ENCODE measurements at regions not wholly inside any gene's neighbourhood (a gene's known extent, or its start where the extent isn't known, plus 50 kb on each side); places are given as distances from the start of the nearest gene placed in this dataset.

DNA sequence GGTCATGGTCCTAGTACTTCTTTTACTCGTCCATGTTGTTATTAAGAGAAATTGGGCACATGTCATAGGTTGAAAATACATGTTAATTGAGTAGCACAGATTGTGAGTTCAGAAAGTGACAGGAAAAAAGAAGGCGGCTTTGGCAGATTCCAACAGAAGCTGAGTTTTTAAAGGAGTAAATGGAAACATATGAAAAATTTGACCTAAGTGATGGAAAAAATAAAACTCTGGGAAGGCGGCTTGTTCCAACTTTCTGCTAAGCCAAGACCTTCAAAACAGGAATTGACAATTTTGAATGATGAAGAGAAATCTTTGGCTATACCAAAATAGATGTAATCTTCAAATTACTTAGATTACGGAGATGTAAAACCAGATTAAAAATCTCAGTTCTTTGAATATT lies 868.0 kb downstream of the EPHA4 start:
- Mint-ChIP-seq H3K4me1 (ENCODE audit: unreplicated experiment) (no peaks in the 10 kb centered on the region), H3K27me3 (no peaks in the 10 kb centered on the region), H3K4me3 (no peak overlapping the region), H3K27ac (no peak overlapping the region), H3K36me3 (no peaks in the 10 kb centered on the region), H3K9me3 (peaks cover 8% of the 10 kb centered on the region)
- TF ChIP-seq, protein P1, sequence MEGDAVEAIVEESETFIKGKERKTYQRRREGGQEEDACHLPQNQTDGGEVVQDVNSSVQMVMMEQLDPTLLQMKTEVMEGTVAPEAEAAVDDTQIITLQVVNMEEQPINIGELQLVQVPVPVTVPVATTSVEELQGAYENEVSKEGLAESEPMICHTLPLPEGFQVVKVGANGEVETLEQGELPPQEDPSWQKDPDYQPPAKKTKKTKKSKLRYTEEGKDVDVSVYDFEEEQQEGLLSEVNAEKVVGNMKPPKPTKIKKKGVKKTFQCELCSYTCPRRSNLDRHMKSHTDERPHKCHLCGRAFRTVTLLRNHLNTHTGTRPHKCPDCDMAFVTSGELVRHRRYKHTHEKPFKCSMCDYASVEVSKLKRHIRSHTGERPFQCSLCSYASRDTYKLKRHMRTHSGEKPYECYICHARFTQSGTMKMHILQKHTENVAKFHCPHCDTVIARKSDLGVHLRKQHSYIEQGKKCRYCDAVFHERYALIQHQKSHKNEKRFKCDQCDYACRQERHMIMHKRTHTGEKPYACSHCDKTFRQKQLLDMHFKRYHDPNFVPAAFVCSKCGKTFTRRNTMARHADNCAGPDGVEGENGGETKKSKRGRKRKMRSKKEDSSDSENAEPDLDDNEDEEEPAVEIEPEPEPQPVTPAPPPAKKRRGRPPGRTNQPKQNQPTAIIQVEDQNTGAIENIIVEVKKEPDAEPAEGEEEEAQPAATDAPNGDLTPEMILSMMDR (conservative IDR thresholded peaks at IDR 0.05), result no peak
- no peak for DNase-seq (ENCODE audit: extremely low spot score, unreplicated experiment)

DNA sequence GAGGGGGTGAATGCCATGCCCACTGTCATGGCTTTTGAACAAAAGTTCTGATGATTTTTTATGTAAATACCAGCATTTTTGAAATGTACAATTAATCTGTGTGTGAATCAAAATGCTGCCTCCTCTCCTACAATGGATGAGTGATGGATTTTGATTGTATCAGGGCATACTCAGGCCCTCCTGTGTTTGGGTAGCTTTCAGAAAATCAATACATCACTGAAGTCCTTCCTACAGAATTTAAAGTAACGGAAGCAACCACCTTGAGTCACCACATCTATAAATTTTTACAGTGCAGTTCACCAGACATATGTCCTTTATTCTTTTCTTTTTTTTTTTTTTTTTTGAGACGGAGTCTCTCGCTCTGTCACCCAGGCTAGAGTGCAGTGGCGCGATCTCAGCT lies 867.3 kb downstream of the EPHA4 start:
- H3K27ac Mint-ChIP-seq, result no peak overlapping the region
- no peaks in the 10 kb centered on the region for H3K36me3 Mint-ChIP-seq
- TF ChIP-seq, protein P1 (conservative IDR thresholded peaks at IDR 0.05), result no peak
- peaks cover 8% of the 10 kb centered on the region for H3K9me3 Mint-ChIP-seq
- H3K4me1 Mint-ChIP-seq (ENCODE audit: unreplicated experiment), result no peaks in the 10 kb centered on the region
- no peaks in the 10 kb centered on the region for H3K27me3 Mint-ChIP-seq
- DNase-seq (ENCODE audit: extremely low spot score, unreplicated experiment), result no peak
- H3K4me3 Mint-ChIP-seq, result no peak overlapping the region

DNA sequence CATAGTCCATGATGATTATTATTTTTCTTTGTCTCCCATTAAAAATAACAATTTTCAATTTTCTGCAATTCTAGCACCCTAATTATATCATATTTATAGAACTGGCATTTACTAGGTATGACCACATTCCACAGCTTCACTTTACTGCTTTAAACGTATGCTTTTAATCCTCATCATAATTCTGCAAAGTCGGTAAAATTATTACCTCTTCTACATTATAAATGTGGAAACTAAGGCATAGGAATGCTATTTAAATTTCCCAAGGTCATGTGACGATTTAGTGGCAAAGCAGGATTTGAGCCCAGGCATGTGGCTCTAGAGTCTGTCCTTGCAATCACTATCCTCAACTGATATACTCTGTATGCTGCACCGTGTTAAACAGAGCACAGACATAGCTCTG lies 866.4 kb downstream of the EPHA4 start:
- no peak for DNase-seq (ENCODE audit: extremely low spot score, unreplicated experiment)
- Mint-ChIP-seq H3K9me3 (peaks cover 8% of the 10 kb centered on the region), H3K36me3 (no peaks in the 10 kb centered on the region), H3K27me3 (no peaks in the 10 kb centered on the region), H3K4me1 (ENCODE audit: unreplicated experiment) (no peaks in the 10 kb centered on the region), H3K27ac (no peak overlapping the region), H3K4me3 (no peak overlapping the region)
- TF ChIP-seq, protein P1 (conservative IDR thresholded peaks at IDR 0.05), result no peak

DNA sequence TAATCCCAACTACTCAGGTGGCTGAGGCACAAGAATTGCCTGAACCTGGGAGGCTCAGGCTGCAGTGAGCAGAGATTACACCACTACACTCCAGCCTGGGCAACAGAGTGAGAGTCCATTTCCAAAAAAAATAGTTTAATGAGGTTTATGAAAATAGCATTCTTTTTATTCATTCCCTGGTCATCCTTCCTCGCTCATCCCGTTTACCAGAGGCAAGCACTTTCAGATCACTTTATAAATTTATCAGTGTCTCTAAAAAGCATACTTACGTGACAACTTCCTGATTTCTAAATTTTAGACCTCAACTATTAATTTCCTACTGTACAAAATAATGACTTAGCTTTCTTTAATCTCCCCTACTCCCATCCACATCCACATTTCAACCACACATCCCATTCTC lies 864.8 kb downstream of the EPHA4 start:
- no peaks in the 10 kb centered on the region for H3K36me3 Mint-ChIP-seq
- no peaks in the 10 kb centered on the region for H3K27me3 Mint-ChIP-seq
- no peak overlapping the region for H3K4me3 Mint-ChIP-seq
- DNase-seq (ENCODE audit: extremely low spot score, unreplicated experiment), result no peak
- H3K4me1 Mint-ChIP-seq (ENCODE audit: unreplicated experiment), result no peaks in the 10 kb centered on the region
- H3K9me3 Mint-ChIP-seq, result no peaks in the 10 kb centered on the region
- no peak overlapping the region for H3K27ac Mint-ChIP-seq
- TF ChIP-seq, protein P1 (conservative IDR thresholded peaks at IDR 0.05), result no peak

DNA sequence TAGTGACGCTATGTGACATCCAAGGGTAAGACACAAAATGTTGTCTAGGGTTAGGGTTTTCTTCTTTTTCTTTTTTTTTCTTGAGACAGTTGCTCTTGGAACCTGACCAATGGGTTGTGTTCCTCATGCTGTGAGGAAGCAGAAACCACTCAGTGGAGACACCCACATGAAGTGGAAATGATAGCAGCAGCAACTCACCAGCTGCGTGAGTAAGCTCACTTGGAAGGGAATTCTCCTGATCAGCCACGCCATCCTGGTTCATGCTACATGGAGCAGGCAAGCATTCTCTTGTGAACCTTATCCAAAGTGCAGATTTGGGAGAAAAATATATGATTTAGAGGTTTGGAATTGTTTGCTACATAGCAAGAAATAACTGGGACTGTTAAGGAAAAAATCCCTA lies 863.7 kb downstream of the EPHA4 start:
- no peaks in the 10 kb centered on the region for H3K9me3 Mint-ChIP-seq
- H3K36me3 Mint-ChIP-seq, result no peaks in the 10 kb centered on the region
- TF ChIP-seq, protein P1 (conservative IDR thresholded peaks at IDR 0.05), result no peak
- no peak overlapping the region for H3K4me3 Mint-ChIP-seq
- DNase-seq (ENCODE audit: extremely low spot score, unreplicated experiment), result no peak
- H3K27ac Mint-ChIP-seq, result no peak overlapping the region
- H3K4me1 Mint-ChIP-seq (ENCODE audit: unreplicated experiment), result no peaks in the 10 kb centered on the region
- no peaks in the 10 kb centered on the region for H3K27me3 Mint-ChIP-seq

DNA sequence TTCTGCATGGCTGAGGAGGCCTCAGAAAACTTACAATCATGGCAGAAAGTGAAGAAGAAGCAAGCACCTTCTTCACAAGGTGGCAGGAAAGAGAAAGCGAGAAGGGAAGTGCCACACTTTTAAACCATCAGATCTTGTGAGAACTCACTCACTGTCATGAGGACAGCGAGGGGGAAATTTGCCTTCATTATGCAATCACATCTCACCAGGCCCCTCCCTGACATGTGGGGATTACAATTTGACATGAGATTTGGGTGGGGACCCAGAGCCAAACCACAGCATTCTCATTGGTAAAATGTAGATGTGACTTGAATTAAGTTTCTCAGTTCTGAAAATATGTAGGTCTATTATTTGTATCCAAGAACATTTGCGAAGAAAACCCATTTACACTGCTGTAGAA lies 854.8 kb downstream of the EPHA4 start:
- Mint-ChIP-seq H3K27ac (no peak overlapping the region), H3K9me3 (peaks cover 14% of the 10 kb centered on the region), H3K36me3 (no peaks in the 10 kb centered on the region), H3K4me3 (no peak overlapping the region), H3K27me3 (no peaks in the 10 kb centered on the region), H3K4me1 (ENCODE audit: unreplicated experiment) (no peaks in the 10 kb centered on the region)
- TF ChIP-seq, protein P1 (conservative IDR thresholded peaks at IDR 0.05), result no peak
- no peak for DNase-seq (ENCODE audit: extremely low spot score, unreplicated experiment)
